ENCODE measurements at regions not wholly inside any gene's neighbourhood (a gene's known extent, or its start where the extent isn't known, plus 50 kb on each side); places are given as distances from the start of the nearest gene placed in this dataset.

DNA sequence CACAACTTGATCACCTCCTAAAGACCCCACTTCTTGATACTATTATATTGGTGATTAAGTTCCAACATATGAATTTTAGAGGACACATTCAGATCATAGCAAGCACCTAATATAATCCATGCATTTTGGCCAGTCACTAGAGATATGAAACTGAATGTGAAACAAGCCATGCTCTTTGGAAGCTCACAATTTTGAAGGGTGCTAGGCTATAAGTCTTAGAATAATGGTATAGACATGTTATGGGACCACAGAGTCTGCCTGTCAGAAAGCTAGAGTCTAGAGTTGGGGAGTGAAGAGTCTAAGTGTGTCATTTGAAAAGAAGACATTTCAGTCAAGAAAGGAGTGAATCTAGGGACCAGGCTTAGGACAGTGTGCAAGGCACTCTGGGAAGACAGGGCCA is 186.4 kb upstream of the SLC24A5 start:
- H3K4me3 ChIP-seq (ENCODE audit: low read depth, low read length) = no peak overlapping the region
- TF ChIP-seq, protein P1, sequence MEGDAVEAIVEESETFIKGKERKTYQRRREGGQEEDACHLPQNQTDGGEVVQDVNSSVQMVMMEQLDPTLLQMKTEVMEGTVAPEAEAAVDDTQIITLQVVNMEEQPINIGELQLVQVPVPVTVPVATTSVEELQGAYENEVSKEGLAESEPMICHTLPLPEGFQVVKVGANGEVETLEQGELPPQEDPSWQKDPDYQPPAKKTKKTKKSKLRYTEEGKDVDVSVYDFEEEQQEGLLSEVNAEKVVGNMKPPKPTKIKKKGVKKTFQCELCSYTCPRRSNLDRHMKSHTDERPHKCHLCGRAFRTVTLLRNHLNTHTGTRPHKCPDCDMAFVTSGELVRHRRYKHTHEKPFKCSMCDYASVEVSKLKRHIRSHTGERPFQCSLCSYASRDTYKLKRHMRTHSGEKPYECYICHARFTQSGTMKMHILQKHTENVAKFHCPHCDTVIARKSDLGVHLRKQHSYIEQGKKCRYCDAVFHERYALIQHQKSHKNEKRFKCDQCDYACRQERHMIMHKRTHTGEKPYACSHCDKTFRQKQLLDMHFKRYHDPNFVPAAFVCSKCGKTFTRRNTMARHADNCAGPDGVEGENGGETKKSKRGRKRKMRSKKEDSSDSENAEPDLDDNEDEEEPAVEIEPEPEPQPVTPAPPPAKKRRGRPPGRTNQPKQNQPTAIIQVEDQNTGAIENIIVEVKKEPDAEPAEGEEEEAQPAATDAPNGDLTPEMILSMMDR (IDR thresholded peaks at IDR 0.05; ENCODE audit: insufficient read depth, low read depth, low read length) = no peak
- DNase-seq (ENCODE audit: low read depth) = no peak

DNA sequence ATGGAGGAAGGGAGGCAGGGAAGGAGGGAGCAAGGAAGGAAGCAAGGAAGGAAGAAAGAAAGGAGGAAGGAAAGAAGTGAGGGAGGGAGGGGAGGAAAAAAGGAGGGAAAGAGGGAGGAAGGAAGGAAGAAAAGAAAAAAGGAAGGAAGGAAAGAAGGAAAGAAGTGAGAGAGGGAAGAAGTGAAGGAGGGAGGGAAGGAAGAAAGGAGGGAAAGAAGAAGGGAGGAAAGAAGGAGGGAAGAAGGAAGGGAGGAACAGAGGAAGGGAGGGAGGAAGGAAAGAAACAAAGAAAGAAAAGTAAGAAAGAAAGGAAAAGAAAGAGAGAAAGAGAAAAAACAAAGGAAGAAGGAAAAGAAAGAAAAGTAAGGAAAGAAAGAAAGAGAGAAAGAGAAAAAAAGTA is 183.0 kb upstream of the SLC24A5 start:
- no peak overlapping the region for H3K4me3 ChIP-seq (ENCODE audit: low read depth, low read length)
- DNase-seq (ENCODE audit: low read depth) = no peak
- TF ChIP-seq, protein P1 (IDR thresholded peaks at IDR 0.05; ENCODE audit: insufficient read depth, low read depth, low read length) = no peak

DNA sequence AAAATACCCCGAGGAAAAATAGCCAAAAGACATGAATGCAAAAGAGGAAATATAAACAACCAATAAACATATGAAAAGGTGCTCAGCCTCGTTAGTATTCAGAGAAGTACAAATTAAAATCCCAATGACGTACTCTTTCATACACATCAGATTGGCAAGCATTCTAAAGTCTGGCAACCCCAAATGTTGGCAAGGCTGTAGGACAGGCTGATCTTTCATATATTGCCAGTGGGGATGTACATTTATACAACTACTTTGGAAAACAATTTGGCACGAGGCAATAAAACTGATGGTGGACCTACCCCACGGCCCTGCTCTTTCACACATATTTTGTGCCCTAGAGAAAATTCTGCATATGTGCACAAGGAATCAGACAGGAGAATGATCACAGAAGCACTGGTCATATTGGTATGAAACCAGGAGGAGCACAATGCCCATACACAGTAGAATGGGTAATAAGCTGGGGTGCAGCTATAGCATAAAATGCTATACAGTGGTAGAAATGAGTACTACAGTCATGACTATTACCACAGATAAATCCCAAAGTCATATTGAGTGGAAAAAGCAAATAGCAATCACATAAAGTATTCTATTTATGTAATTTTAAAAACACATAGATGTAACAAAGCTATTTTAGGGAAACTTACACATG is 176.0 kb upstream of the SLC24A5 start:
- no peak overlapping the region for H3K4me3 ChIP-seq (ENCODE audit: low read depth, low read length)
- TF ChIP-seq, protein P1 (IDR thresholded peaks at IDR 0.05; ENCODE audit: insufficient read depth, low read depth, low read length) = no peak

DNA sequence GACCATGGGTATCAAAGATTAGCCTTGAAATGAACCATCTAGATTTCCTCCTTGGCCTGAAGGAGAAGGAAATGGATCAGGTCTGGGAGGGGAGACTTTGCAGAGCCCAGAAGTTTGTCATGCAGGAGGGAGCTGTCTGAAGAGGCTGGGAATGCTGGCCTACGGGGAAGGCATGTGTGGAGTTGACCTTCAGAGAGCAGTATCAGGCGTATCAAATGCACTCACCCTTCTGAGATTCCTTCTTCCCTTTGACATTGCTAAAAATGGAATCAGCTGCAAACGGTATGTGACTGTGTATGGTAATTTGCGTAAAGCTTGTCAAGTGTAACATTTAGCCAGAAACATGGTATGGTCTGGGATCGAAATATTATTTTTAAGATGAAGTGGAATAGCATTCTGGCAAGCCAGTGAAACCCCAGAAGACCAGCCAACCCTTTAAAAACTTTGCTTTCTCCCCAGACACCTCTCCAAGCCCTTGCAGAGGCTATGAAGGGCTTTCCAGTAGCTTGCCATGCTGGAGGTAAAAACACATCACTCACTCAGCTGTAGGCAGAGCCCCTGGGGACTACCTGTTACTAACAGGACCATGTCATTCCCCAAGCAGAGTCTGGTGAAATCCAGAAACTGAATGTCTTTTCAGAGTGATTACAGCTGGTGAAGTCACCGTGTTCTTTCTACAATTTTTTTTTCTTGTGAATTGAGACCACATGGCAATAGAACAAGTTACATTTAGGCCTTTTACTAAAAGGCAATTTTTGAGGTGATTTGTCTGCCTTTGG is 174.7 kb upstream of the SLC24A5 start:
- no peak for DNase-seq (ENCODE audit: low read depth)
- no peak overlapping the region for H3K4me3 ChIP-seq (ENCODE audit: low read depth, low read length)
- TF ChIP-seq, protein P1 (IDR thresholded peaks at IDR 0.05; ENCODE audit: insufficient read depth, low read depth, low read length) = no peak

More for the DNA sequence above, 176.0 kb upstream of the SLC24A5 start:
- DNase-seq (ENCODE audit: low read depth) = no peak

DNA sequence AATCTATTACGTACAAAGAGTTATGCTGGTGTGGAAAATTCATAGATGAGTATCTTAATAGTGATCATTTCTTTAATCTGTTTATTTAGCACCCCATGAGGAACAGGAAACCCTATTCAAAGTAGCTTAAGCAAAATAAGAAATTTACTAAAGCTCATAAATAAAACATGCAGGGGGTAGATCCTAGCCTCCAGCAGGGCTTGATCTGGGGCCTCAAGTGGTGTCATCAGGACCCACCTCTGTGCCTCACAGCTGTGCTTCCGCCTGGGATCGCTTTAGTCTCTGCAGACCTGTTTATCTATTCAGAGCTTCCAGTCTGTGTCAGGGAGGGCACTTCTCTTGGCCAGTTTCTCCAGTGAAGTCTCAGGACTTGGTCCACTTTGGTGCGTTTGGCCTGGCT is 171.0 kb upstream of the SLC24A5 start:
- TF ChIP-seq, protein P1 (IDR thresholded peaks at IDR 0.05; ENCODE audit: insufficient read depth, low read depth, low read length) = no peak
- no peak overlapping the region for H3K4me3 ChIP-seq (ENCODE audit: low read depth, low read length)
- DNase-seq (ENCODE audit: low read depth) = no peak

DNA sequence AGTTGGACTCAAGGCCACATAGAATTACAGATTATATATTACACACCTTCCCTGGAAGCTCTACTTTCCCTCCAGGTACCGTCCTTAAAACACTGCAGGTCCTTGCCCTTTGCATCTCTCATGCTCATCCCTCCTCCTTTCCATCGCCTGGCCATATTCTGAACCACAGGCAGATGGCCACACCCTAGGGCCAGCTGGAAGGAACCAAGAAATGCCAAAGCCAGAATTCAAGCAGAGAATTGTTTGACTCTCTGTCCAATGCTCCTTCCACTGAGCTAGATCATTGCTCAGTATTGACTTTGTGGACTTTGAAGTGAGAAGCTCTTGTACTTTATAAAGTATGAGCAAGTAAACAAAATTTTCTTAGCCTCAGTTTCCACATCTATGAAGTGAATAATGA is 170.3 kb upstream of the SLC24A5 start:
- TF ChIP-seq, protein P1 (IDR thresholded peaks at IDR 0.05; ENCODE audit: insufficient read depth, low read depth, low read length) = no peak
- DNase-seq (ENCODE audit: low read depth) = no peak
- H3K4me3 ChIP-seq (ENCODE audit: low read depth, low read length) = no peak overlapping the region

Data from fibroblast of villous mesenchyme (primary cell).